C4-2B (cell line): ENCODE measurements at regions not wholly inside any gene's neighbourhood (a gene's known extent, or its start where the extent isn't known, plus 50 kb on each side); places are given as distances from the start of the nearest gene placed in this dataset.

Experiments
- H3K27ac ChIP-seq: fragments of 450-650 bp; 2 replicates; pipeline ENCODE4 v1.5.1; 2017
- CTCF ChIP-seq: fragments of 450-650 bp; conservative IDR thresholded peaks from 2 replicates; pipeline ENCODE4 v1.5.1; 2017; ENCODE audit warnings: mild to moderate bottlenecking
- ZFX ChIP-seq: fragments of 450-650 bp; IDR thresholded peaks from 2 replicates; pipeline ENCODE4 v1.6.1; 2017

- H3K27ac ChIP-seq: no peak overlapping the region
- TF ChIP-seq ZFX: no peak
- no peak for TF ChIP-seq CTCF
Observed at GRCh38 chrX:78387364-78387763, 60.0 kb upstream of the CYSLTR1 start.

- TF ChIP-seq CTCF (no peak), ZFX (no peak)
- H3K27ac ChIP-seq: no peak overlapping the region
Observed at GRCh38 chrX:78384486-78384885, 57.1 kb upstream of the CYSLTR1 start.

GRCh38 chrX:78383594-78383993 is 56.2 kb upstream of the CYSLTR1 start:
- no peak for TF ChIP-seq CTCF
- no peak for TF ChIP-seq ZFX
- H3K27ac ChIP-seq: no peak overlapping the region

GRCh38 chrX:78378476-78379115 is 51.2 kb upstream of the CYSLTR1 start:
- no peak overlapping the region for H3K27ac ChIP-seq
- TF ChIP-seq ZFX: no peak
- no peak for TF ChIP-seq CTCF
